Endothelial cell of umbilical vein (primary cell): ENCODE measurements at regions not wholly inside any gene's neighbourhood (a gene's known extent, or its start where the extent isn't known, plus 50 kb on each side); places are given as distances from the start of the nearest gene placed in this dataset.

Experiments used
- BruUV-seq: library from RNA; stranded (reverse); fragments of 400-500 nt; replicated peaks from 2 replicates; lab custom pipeline; 2021; lab: Mats Ljungman, UMichigan
- CTCF ChIA-PET: fragments of 300-600, 350-600 bp; sonication (Branson Sonifier 250); formaldehyde crosslinking; loops from one replicate; lab custom pipeline; 2021; ENCODE audit warnings: antibody characterized with exemption, inconsistent platforms; lab: Charles Lee
- POLR2A ChIA-PET: fragments of 300-600, 350-600 bp; sonication (Branson Sonifier 250); formaldehyde crosslinking; loops from one replicate; lab custom pipeline; 2021; ENCODE audit warnings: antibody characterized with exemption, inconsistent platforms; lab: Charles Lee
- DNase-seq: peaks from one replicate; pipeline ENCODE4 v3.0.0-alpha.2; 2011; ENCODE audit warnings: low read depth, low spot score
- FAIRE-seq: peaks from 2 replicates; lab custom pipeline; 2011; peaks lifted over from hg19 to GRCh38; lab: Jason Lieb, UNC
- H2AFZ ChIP-seq: 2 replicates; pipeline ENCODE4 v1.6.0; 2012; ENCODE audit warnings: low read depth, low read length, control low read depth, inconsistent platforms
- H3K27ac ChIP-seq: 2 replicates; pipeline ENCODE4 v1.5.1; 2011; ENCODE audit warnings: low read depth, mild to moderate bottlenecking, control low read depth, low read length, moderate library complexity; ENCODE audit not compliant: insufficient read depth
- H3K27me3 ChIP-seq, 2 experiments: 2 replicates each; pipeline versions ENCODE4 v1.6.0 to v1.6.1; 2011; ENCODE audit warnings: low read length in 2 of 2, mixed read lengths in 1 of 2; ENCODE audit not compliant: control insufficient read depth in 2 of 2, insufficient read depth in 2 of 2
- H3K36me3 ChIP-seq, 2 experiments: 2 replicates in 1 of 2; 3 replicates in 1 of 2; pipeline ENCODE4 v1.5.1; 2011; ENCODE audit warnings: low read length in 2 of 2, mild to moderate bottlenecking in 1 of 2, moderate library complexity in 1 of 2; ENCODE audit not compliant: control insufficient read depth in 2 of 2, insufficient read depth in 2 of 2; ENCODE audit errors: extremely low read depth in 1 of 2
- H3K4me1 ChIP-seq: 3 replicates; pipeline ENCODE4 v1.5.1; 2011; ENCODE audit warnings: mild to moderate bottlenecking, low read length; ENCODE audit not compliant: control insufficient read depth, insufficient read depth; ENCODE audit errors: extremely low read depth
- H3K4me2 ChIP-seq: 2 replicates; pipeline ENCODE4 v1.6.1; 2011; ENCODE audit warnings: low read length, control low read depth, mixed read lengths; ENCODE audit not compliant: insufficient read depth
- H3K4me3 ChIP-seq, 3 experiments: fragments of 200-600 bp in 1 of 3; sonication (generic), shearing (Covaris generic) in 1 of 3; replicated peaks in 1 of 3; 2 replicates each; pipeline ENCODE4 v1.5.1; 2011 to 2016; ENCODE audit warnings: control low read depth in 3 of 3, low read length in 3 of 3, mild to moderate bottlenecking in 2 of 3, inconsistent platforms in 1 of 3, low read depth in 1 of 3, moderate library complexity in 1 of 3; ENCODE audit not compliant: insufficient read depth in 1 of 3
- H3K79me2 ChIP-seq: 2 replicates; pipeline ENCODE4 v1.6.0; 2012; ENCODE audit warnings: low read length, inconsistent platforms; ENCODE audit not compliant: control insufficient read depth, insufficient read depth
- H3K9ac ChIP-seq: replicated peaks from 2 replicates; pipeline ENCODE3; 2011; ENCODE audit warnings: low read length, control low read depth; ENCODE audit not compliant: insufficient read depth; ENCODE audit errors: extremely low read depth
- H3K9me1 ChIP-seq: replicated peaks from 3 replicates; pipeline ENCODE4 v1.6.0; 2011; ENCODE audit warnings: mild to moderate bottlenecking, low read length; ENCODE audit not compliant: control insufficient read depth, insufficient read depth; ENCODE audit errors: extremely low read depth
- H3K9me3 ChIP-seq: replicated peaks from 2 replicates; pipeline ENCODE4 v1.5.1; 2012; ENCODE audit warnings: low read length, inconsistent platforms; ENCODE audit not compliant: control insufficient read depth, insufficient read depth
- H4K20me1 ChIP-seq: replicated peaks from 2 replicates; pipeline ENCODE3; 2011; ENCODE audit warnings: mild to moderate bottlenecking, low read length; ENCODE audit not compliant: control insufficient read depth, insufficient read depth; ENCODE audit errors: extremely low read depth
- EZH2 ChIP-seq: IDR thresholded peaks from 2 replicates; pipeline ENCODE4 v1.6.1; 2012; ENCODE audit warnings: borderline replicate concordance, low read depth, mild to moderate bottlenecking, moderate library complexity, low read length, inconsistent platforms; ENCODE audit not compliant: severe bottlenecking
- FOS ChIP-seq: IDR thresholded peaks from 2 replicates; pipeline ENCODE4 v1.6.1; 2011; ENCODE audit warnings: mild to moderate bottlenecking, low read length, moderate library complexity, borderline replicate concordance; ENCODE audit not compliant: insufficient read depth
- GATA2 ChIP-seq: IDR thresholded peaks from 2 replicates; pipeline ENCODE4 v1.7.0; 2011; ENCODE audit warnings: low read depth, mild to moderate bottlenecking, moderate library complexity, mixed read lengths, low read length; ENCODE audit not compliant: insufficient read length, insufficient read depth
- JUN ChIP-seq: IDR thresholded peaks from 2 replicates; pipeline ENCODE4 v1.6.1; 2011; ENCODE audit warnings: borderline replicate concordance, low read depth; ENCODE audit not compliant: insufficient read length, insufficient read depth
- MYC ChIP-seq: IDR thresholded peaks from one replicate; pipeline ENCODE4 v1.6.1; 2011; ENCODE audit warnings: mild to moderate bottlenecking, low read depth, low read length
- POLR2A ChIP-seq: IDR thresholded peaks from 2 replicates; pipeline ENCODE4 v1.6.1; 2012; ENCODE audit warnings: low read depth, mild to moderate bottlenecking, control low read depth, low read length
- POLR2AphosphoS5 ChIP-seq: IDR thresholded peaks from 2 replicates; pipeline ENCODE4 v1.6.1; 2012; ENCODE audit warnings: low read depth, mild to moderate bottlenecking, control low read depth, low read length, moderate library complexity; ENCODE audit not compliant: insufficient read depth
- dilution Hi-C: fragments of 300-500 bp; cut with MboI; formaldehyde crosslinking; loops from one replicate; pipeline ENCODE4 v1.15.0; 2019; ENCODE audit warnings: low sequenced_read_pairs; ENCODE audit not compliant: extremely low pct_ligation_motif_present
- intact Hi-C: fragments of 100-400 bp; cut with micrococcal nuclease; formaldehyde crosslinking; loops from one replicate; pipeline ENCODE4 v1.10.0; 2022
- TF ChIP-seq, protein P1 (sequence below): IDR thresholded peaks from 2 replicates; pipeline ENCODE4 v1.6.1; 2011; ENCODE audit not compliant: insufficient read depth, insufficient read length
- TF ChIP-seq, protein P2 (sequence below), 2 donors: IDR thresholded peaks; 1 replicate in 1 of 2; 2 replicates in 1 of 2; pipeline ENCODE4 v1.5.1; 2011; ENCODE audit warnings: low read length in 2 of 2, mild to moderate bottlenecking in 2 of 2, moderate library complexity in 2 of 2, control low read depth in 1 of 2, inconsistent platforms in 1 of 2, low read depth in 1 of 2; ENCODE audit not compliant: insufficient read depth in 1 of 2; ENCODE audit errors: extremely low read depth in 1 of 2

DNA sequence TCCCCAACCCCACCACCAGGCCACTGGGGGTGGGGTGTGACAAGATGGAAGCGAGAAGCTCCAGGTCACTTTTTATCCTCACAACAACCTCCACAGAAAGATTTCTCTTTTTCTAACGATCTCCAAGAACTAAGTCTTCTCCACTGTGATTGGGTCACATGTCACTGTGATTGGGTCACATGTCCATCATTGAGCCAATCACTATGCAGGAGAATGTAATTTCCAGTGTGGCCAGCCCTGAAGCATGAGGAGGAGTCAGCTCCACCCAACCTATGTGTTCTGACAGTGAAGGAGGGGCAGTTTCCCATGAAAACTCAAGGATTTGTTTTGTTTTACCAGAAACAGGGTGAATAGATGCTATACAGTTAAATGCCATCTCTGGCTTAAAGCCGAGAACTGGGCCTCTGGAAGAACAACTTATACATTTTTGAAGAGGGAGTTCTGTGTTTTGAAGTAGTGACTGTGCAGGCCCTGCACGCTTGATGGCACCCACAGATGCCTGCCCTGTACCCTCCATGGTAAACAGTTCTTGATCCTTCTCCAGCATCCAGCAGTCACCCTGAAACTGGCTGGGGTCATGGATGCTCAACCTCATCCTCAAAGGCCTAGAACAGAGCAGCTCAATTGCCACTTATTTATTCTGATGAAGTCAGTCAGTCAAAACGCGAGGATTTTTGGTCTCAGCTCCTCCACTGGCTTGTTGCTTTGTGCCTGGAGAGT is 180.4 kb upstream of the BMP4 start:
- Histone ChIP-seq H4K20me1 (no peaks in the 10 kb centered on the region), H3K4me2 (no peak overlapping the region), H2AFZ (no peak overlapping the region), H3K27ac (no peak overlapping the region), H3K9me3 (no peaks in the 10 kb centered on the region), H3K9me1 (no peaks in the 10 kb centered on the region), H3K4me3 (no peak overlapping the region), H3K36me3 (no peaks in the 10 kb centered on the region), H3K79me2 (no peaks in the 10 kb centered on the region), H3K27me3 (no peaks in the 10 kb centered on the region), H3K4me1 (no peaks in the 10 kb centered on the region), H3K9ac (no peak overlapping the region)
- dilution Hi-C loops (no loop called here), intact Hi-C loops (no loop called here)
- TF ChIP-seq JUN (no peak), EZH2 (no peak), GATA2 (no peak), POLR2AphosphoS5 (no peak), MYC (no peak), FOS (no peak), POLR2A (no peak)
- TF ChIP-seq, protein P1, sequence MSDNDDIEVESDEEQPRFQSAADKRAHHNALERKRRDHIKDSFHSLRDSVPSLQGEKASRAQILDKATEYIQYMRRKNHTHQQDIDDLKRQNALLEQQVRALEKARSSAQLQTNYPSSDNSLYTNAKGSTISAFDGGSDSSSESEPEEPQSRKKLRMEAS, result no peak
- TF ChIP-seq, protein P2, sequence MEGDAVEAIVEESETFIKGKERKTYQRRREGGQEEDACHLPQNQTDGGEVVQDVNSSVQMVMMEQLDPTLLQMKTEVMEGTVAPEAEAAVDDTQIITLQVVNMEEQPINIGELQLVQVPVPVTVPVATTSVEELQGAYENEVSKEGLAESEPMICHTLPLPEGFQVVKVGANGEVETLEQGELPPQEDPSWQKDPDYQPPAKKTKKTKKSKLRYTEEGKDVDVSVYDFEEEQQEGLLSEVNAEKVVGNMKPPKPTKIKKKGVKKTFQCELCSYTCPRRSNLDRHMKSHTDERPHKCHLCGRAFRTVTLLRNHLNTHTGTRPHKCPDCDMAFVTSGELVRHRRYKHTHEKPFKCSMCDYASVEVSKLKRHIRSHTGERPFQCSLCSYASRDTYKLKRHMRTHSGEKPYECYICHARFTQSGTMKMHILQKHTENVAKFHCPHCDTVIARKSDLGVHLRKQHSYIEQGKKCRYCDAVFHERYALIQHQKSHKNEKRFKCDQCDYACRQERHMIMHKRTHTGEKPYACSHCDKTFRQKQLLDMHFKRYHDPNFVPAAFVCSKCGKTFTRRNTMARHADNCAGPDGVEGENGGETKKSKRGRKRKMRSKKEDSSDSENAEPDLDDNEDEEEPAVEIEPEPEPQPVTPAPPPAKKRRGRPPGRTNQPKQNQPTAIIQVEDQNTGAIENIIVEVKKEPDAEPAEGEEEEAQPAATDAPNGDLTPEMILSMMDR (IDR thresholded peaks at IDR 0.05; ENCODE audit: extremely low read depth in 1 of 2, insufficient read depth in 1 of 2, low read depth in 1 of 2, low read length in 2 of 2), result no peak
- CTCF ChIA-PET, result interaction anchor here (1.5 kb wide), 1 partner anchor 10 kb away, joined by 4 read pairs; no protein-coding TSS in a partner anchor
- no TSS peak for BruUV-seq
- FAIRE-seq, result no peak
- DNase-seq, result no peak
- POLR2A ChIA-PET, result no interaction called here
